Naive thymus-derived CD4-positive, alpha-beta T cell (primary cell): ENCODE measurements at regions not wholly inside any gene's neighbourhood (a gene's known extent, or its start where the extent isn't known, plus 50 kb on each side); places are given as distances from the start of the nearest gene placed in this dataset.
"Not testable (repeated sequence)": the region's sequence is repeated elsewhere in the genome, so short reads cannot be mapped to it uniquely, and the experiment has no call there.

ENCODE experiments used
- ATAC-seq: fragments of 150-1000 bp; cut with Tn5 transposase; 2 replicates; pipeline ENCODE4 v1.10.0; 2021; ENCODE audit warnings: mild to moderate bottlenecking, moderate library complexity
- CTCF ChIA-PET: fragments of 350-600 bp; sonication (Branson Sonifier 250); formaldehyde crosslinking; loops from one replicate; lab custom pipeline; 2021; ENCODE audit warnings: antibody characterized with exemption; lab: Charles Lee
- POLR2A ChIA-PET: fragments of 350-600 bp; sonication (Branson Sonifier 250); formaldehyde crosslinking; loops from one replicate; lab custom pipeline; 2021; ENCODE audit warnings: antibody characterized with exemption, inconsistent platforms; lab: Charles Lee
- DNase-seq, 9 donors: peaks; one replicate each; pipeline versions ENCODE4 v3.0.0 to v3.0.0-alpha.2; 2020 to 2022; ENCODE audit warnings: mixed read lengths in 1 of 9
- H3K27ac ChIP-seq: one replicate; pipeline ENCODE4 v1.7.0; 2013; ENCODE audit warnings: mild to moderate bottlenecking, low read depth, low read length, moderate library complexity
- H3K27me3 ChIP-seq, 2 donors: one replicate each; pipeline ENCODE4 v1.7.0; 2013; ENCODE audit warnings: low read length in 2 of 2, mild to moderate bottlenecking in 2 of 2, moderate library complexity in 2 of 2; ENCODE audit not compliant: control insufficient read depth in 2 of 2, insufficient read depth in 2 of 2
- H3K36me3 ChIP-seq, 3 experiments: 1 replicate in 2 of 3; 2 replicates in 1 of 3; pipeline ENCODE4 v1.7.0; 2013; ENCODE audit warnings: low read length in 3 of 3, mild to moderate bottlenecking in 3 of 3, moderate library complexity in 1 of 3; ENCODE audit not compliant: insufficient read depth in 3 of 3, control insufficient read depth in 2 of 3
- H3K4me1 ChIP-seq, 2 donors: one replicate each; pipeline ENCODE4 v1.7.0; 2013; ENCODE audit warnings: low read length in 2 of 2, mild to moderate bottlenecking in 2 of 2, moderate library complexity in 1 of 2; ENCODE audit not compliant: control insufficient read depth in 2 of 2, insufficient read depth in 2 of 2
- H3K4me3 ChIP-seq: 2 replicates; pipeline ENCODE4 v1.7.0; 2013; ENCODE audit warnings: mild to moderate bottlenecking, low read length
- H3K9me3 ChIP-seq, 3 experiments: 1 replicate in 2 of 3; 2 replicates in 1 of 3; pipeline ENCODE4 v1.7.0; 2013; ENCODE audit warnings: low read length in 3 of 3; ENCODE audit not compliant: control insufficient read depth in 2 of 3
- H3K27ac Mint-ChIP-seq, 9 donors: one replicate each; pipeline ENCODE4 v1.8.0; 2020 to 2022; ENCODE audit warnings: mixed read lengths in 9 of 9, mild to moderate bottlenecking in 8 of 9, moderate library complexity in 5 of 9, inconsistent platforms in 2 of 9
- H3K27me3 Mint-ChIP-seq, 5 donors: one replicate each; pipeline ENCODE4 v1.8.0; 2021 to 2022; ENCODE audit warnings: mixed read lengths in 5 of 5, mild to moderate bottlenecking in 1 of 5
- H3K36me3 Mint-ChIP-seq, 5 donors: one replicate each; pipeline ENCODE4 v1.8.0; 2020 to 2022; ENCODE audit warnings: mixed read lengths in 5 of 5, mild to moderate bottlenecking in 3 of 5, inconsistent platforms in 1 of 5
- H3K4me1 Mint-ChIP-seq, 7 donors: one replicate each; pipeline ENCODE4 v1.8.0; 2020 to 2022; ENCODE audit warnings: mixed read lengths in 7 of 7, mild to moderate bottlenecking in 3 of 7, inconsistent platforms in 1 of 7
- H3K4me3 Mint-ChIP-seq, 10 donors: one replicate each; pipeline ENCODE4 v1.8.0; 2020 to 2022; ENCODE audit warnings: mild to moderate bottlenecking in 10 of 10, mixed read lengths in 10 of 10, moderate library complexity in 6 of 10, inconsistent platforms in 2 of 10
- H3K9me3 Mint-ChIP-seq, 11 donors: one replicate each; pipeline ENCODE4 v1.8.0; 2020 to 2022; ENCODE audit warnings: mixed read lengths in 11 of 11, mild to moderate bottlenecking in 4 of 11, inconsistent platforms in 1 of 11, moderate library complexity in 1 of 11
- intact Hi-C, 2 donors: fragments of 100-400 bp; cut with micrococcal nuclease; formaldehyde crosslinking; loops; one replicate each; pipeline ENCODE4 v1.15.1; 2023

- peaks cover 0 to 2% (median 0%) of the 10 kb centered on the region in 7 donors for H3K4me1 Mint-ChIP-seq
- ChIA-PET POLR2A (no interaction called here), CTCF (no interaction called here)
- no peak overlapping the region for H3K4me3 Mint-ChIP-seq
- H3K36me3 Mint-ChIP-seq: no peaks in the 10 kb centered on the region
- intact Hi-C loops: no loop called here
- DNase-seq: no peak
- Histone ChIP-seq H3K36me3 (no peaks in the 10 kb centered on the region), H3K9me3 (no peaks in the 10 kb centered on the region), H3K27ac (no peak overlapping the region), H3K4me3 (no peak overlapping the region), H3K27me3 (no peaks in the 10 kb centered on the region), H3K4me1 (no peaks in the 10 kb centered on the region)
- peaks cover 0 to 8% (median 0%) of the 10 kb centered on the region in 5 donors for H3K27me3 Mint-ChIP-seq
- ATAC-seq: no peak
- peaks cover 0 to 5% (median 0%) of the 10 kb centered on the region in 11 donors for H3K9me3 Mint-ChIP-seq
- H3K27ac Mint-ChIP-seq: no peak overlapping the region
Observed at GRCh38 chr22:47303161-47303890, 540.9 kb downstream of the TBC1D22A start.

GRCh38 chr22:47302587-47302986, 540.1 kb downstream of the TBC1D22A start:
- not testable (repeated sequence) for ATAC-seq

GRCh38 chr22:47301820-47302475, 539.5 kb downstream of the TBC1D22A start:
- Histone ChIP-seq H3K27me3 (no peaks in the 10 kb centered on the region), H3K36me3 (no peaks in the 10 kb centered on the region), H3K4me1 (no peaks in the 10 kb centered on the region), H3K4me3 (no peak overlapping the region), H3K9me3 (no peaks in the 10 kb centered on the region), H3K27ac (no peak overlapping the region)
- ATAC-seq: no peak
- H3K4me1 Mint-ChIP-seq: peaks cover 0 to 2% (median 0%) of the 10 kb centered on the region in 7 donors
- intact Hi-C loops: no loop called here
- no peak overlapping the region for H3K4me3 Mint-ChIP-seq
- CTCF ChIA-PET: no interaction called here
- no peaks in the 10 kb centered on the region for H3K36me3 Mint-ChIP-seq
- DNase-seq: no peak
- H3K27me3 Mint-ChIP-seq: peaks cover 0 to 8% (median 0%) of the 10 kb centered on the region in 5 donors
- POLR2A ChIA-PET: no interaction called here
- H3K27ac Mint-ChIP-seq: no peak overlapping the region
- peaks cover 0 to 5% (median 0%) of the 10 kb centered on the region in 11 donors for H3K9me3 Mint-ChIP-seq

More at GRCh38 chr22:47302587-47302986, 540.1 kb downstream of the TBC1D22A start:
- H3K27me3 ChIP-seq, H3K36me3 ChIP-seq, H3K4me3 Mint-ChIP-seq, H3K9me3 ChIP-seq, H3K36me3 Mint-ChIP-seq, H3K4me1 Mint-ChIP-seq, DNase-seq, H3K4me3 ChIP-seq, H3K4me1 ChIP-seq, H3K27ac Mint-ChIP-seq, intact Hi-C loops, H3K27ac ChIP-seq, H3K27me3 Mint-ChIP-seq, H3K9me3 Mint-ChIP-seq, CTCF ChIA-PET, POLR2A ChIA-PET: not testable (repeated sequence)

GRCh38 chr22:47300698-47301405, 538.4 kb downstream of the TBC1D22A start:
- Mint-ChIP-seq H3K27me3 (peaks cover 0 to 14% (median 0%) of the 10 kb centered on the region in 5 donors), H3K27ac (no peak overlapping the region), H3K4me1 (peaks cover 0 to 2% (median 0%) of the 10 kb centered on the region in 7 donors), H3K9me3 (peaks cover 0 to 5% (median 0%) of the 10 kb centered on the region in 11 donors), H3K36me3 (no peaks in the 10 kb centered on the region), H3K4me3 (no peak overlapping the region)
- CTCF ChIA-PET: no interaction called here
- Histone ChIP-seq H3K4me1 (no peaks in the 10 kb centered on the region), H3K27ac (no peak overlapping the region), H3K9me3 (no peaks in the 10 kb centered on the region), H3K27me3 (no peaks in the 10 kb centered on the region), H3K4me3 (no peak overlapping the region), H3K36me3 (no peaks in the 10 kb centered on the region)
- DNase-seq (no peak), ATAC-seq (no peak)
- POLR2A ChIA-PET: no interaction called here
- intact Hi-C loops: no loop called here

- Mint-ChIP-seq H3K27ac (peak overlapping the region in 2 of 9 donors; percentile 33 to 81), H3K9me3 (peaks cover 0 to 5% (median 0%) of the 10 kb centered on the region in 11 donors), H3K4me3 (no peak overlapping the region), H3K36me3 (no peaks in the 10 kb centered on the region), H3K4me1 (peaks cover 0 to 2% (median 0%) of the 10 kb centered on the region in 7 donors), H3K27me3 (peaks cover 0 to 17% (median 0%) of the 10 kb centered on the region in 5 donors)
- Histone ChIP-seq H3K27ac (no peak overlapping the region), H3K27me3 (no peaks in the 10 kb centered on the region), H3K4me3 (no peak overlapping the region), H3K4me1 (no peaks in the 10 kb centered on the region), H3K9me3 (no peaks in the 10 kb centered on the region), H3K36me3 (no peaks in the 10 kb centered on the region)
- ChIA-PET CTCF (no interaction called here), POLR2A (no interaction called here)
- intact Hi-C loops: no loop called here
- no peak for DNase-seq
- no peak for ATAC-seq
Observed at GRCh38 chr22:47299863-47300697, 537.6 kb downstream of the TBC1D22A start.

- ChIA-PET CTCF (no interaction called here), POLR2A (no interaction called here)
- H3K27me3 Mint-ChIP-seq: peaks cover 0 to 24% (median 6%) of the 10 kb centered on the region in 5 donors
- H3K9me3 Mint-ChIP-seq: peaks cover 0 to 5% (median 0%) of the 10 kb centered on the region in 11 donors
- H3K4me3 ChIP-seq: no peak overlapping the region
- H3K27ac Mint-ChIP-seq: peak overlapping the region in 1 of 9 donors; percentile 81
- H3K27me3 ChIP-seq: no peaks in the 10 kb centered on the region
- no peaks in the 10 kb centered on the region for H3K36me3 Mint-ChIP-seq
- no peaks in the 10 kb centered on the region for H3K36me3 ChIP-seq
- no peaks in the 10 kb centered on the region for H3K9me3 ChIP-seq
- no peak overlapping the region for H3K4me3 Mint-ChIP-seq
- ATAC-seq: no peak
- no peak for DNase-seq
- H3K4me1 ChIP-seq: no peaks in the 10 kb centered on the region
- H3K4me1 Mint-ChIP-seq: peaks cover 0 to 2% (median 0%) of the 10 kb centered on the region in 7 donors
- intact Hi-C loops: no loop called here
- H3K27ac ChIP-seq: no peak overlapping the region
Observed at GRCh38 chr22:47299211-47299862, 536.9 kb downstream of the TBC1D22A start.
